Neutrophil (primary cell): ENCODE measurements at regions not wholly inside any gene's neighbourhood (a gene's known extent, or its start where the extent isn't known, plus 50 kb on each side); places are given as distances from the start of the nearest gene placed in this dataset.

Experiments
- H3K27ac ChIP-seq: fragments of 200-600 bp; sonication (generic); 2 replicates; pipeline ENCODE4 v1.5.1; 2016; ENCODE audit warnings: mild to moderate bottlenecking, moderate library complexity
- H3K27me3 ChIP-seq: fragments of 200-600 bp; sonication (generic); 2 replicates; pipeline ENCODE4 v1.6.0; 2016; ENCODE audit warnings: mild to moderate bottlenecking
- H3K36me3 ChIP-seq: fragments of 200-600 bp; sonication (generic); 2 replicates; pipeline ENCODE4 v1.5.1; 2017
- H3K4me1 ChIP-seq, 2 experiments: fragments of 200-600 bp in 1 of 2; sonication (generic) in 1 of 2; 1 replicate in 1 of 2; 2 replicates in 1 of 2; pipeline versions ENCODE4 v1.5.1 to v1.6.1; 2013 to 2016; ENCODE audit warnings: low read depth in 1 of 2, low read length in 1 of 2, mild to moderate bottlenecking in 1 of 2, moderate library complexity in 1 of 2; ENCODE audit not compliant: control insufficient read depth in 1 of 2, insufficient read depth in 1 of 2
- H3K4me3 ChIP-seq, 2 experiments: fragments of 200-600 bp in 1 of 2; sonication (generic) in 1 of 2; 1 replicate in 1 of 2; 2 replicates in 1 of 2; pipeline ENCODE4 v1.5.1; 2013 to 2016; ENCODE audit warnings: low read depth in 1 of 2, low read length in 1 of 2, mild to moderate bottlenecking in 1 of 2, moderate library complexity in 1 of 2
- H3K9me3 ChIP-seq: fragments of 200-600 bp; sonication (generic); 2 replicates; pipeline ENCODE4 v1.5.1; 2016
- CTCF ChIP-seq: fragments of 200-600 bp; sonication (generic); IDR thresholded peaks from 2 replicates; pipeline ENCODE4 v1.5.1; 2016; ENCODE audit warnings: antibody characterized with exemption

GRCh38 chr12:28898038-28898437 lies 251.0 kb upstream of the FAR2 start:
- H3K36me3 ChIP-seq, result no peaks in the 10 kb centered on the region
- TF ChIP-seq CTCF, result no peak
- H3K4me3 ChIP-seq, result no peak overlapping the region
- H3K27me3 ChIP-seq, result no peaks in the 10 kb centered on the region
- no peaks in the 10 kb centered on the region for H3K4me1 ChIP-seq
- no peaks in the 10 kb centered on the region for H3K9me3 ChIP-seq
- no peak overlapping the region for H3K27ac ChIP-seq

- no peak for TF ChIP-seq CTCF
- Histone ChIP-seq H3K36me3 (no peaks in the 10 kb centered on the region), H3K9me3 (no peaks in the 10 kb centered on the region), H3K27me3 (no peaks in the 10 kb centered on the region), H3K4me3 (no peak overlapping the region), H3K27ac (no peak overlapping the region), H3K4me1 (no peaks in the 10 kb centered on the region)
Measured at GRCh38 chr12:28899951-28900350, 249.1 kb upstream of the FAR2 start.

GRCh38 chr12:28905220-28905955 lies 243.7 kb upstream of the FAR2 start:
- H3K36me3 ChIP-seq, result no peaks in the 10 kb centered on the region
- H3K27ac ChIP-seq, result no peak overlapping the region
- no peak for TF ChIP-seq CTCF

GRCh38 chr12:28908646-28909045 lies 240.4 kb upstream of the FAR2 start:
- Histone ChIP-seq H3K27ac (no peak overlapping the region), H3K4me3 (no peak overlapping the region)

More at GRCh38 chr12:28905220-28905955, 243.7 kb upstream of the FAR2 start:
- no peak overlapping the region for H3K4me3 ChIP-seq
- no peaks in the 10 kb centered on the region for H3K27me3 ChIP-seq
- H3K4me1 ChIP-seq, result no peaks in the 10 kb centered on the region
- H3K9me3 ChIP-seq, result no peaks in the 10 kb centered on the region

GRCh38 chr12:28909291-28909690 lies 239.8 kb upstream of the FAR2 start:
- TF ChIP-seq CTCF, result no peak

More at GRCh38 chr12:28908646-28909045, 240.4 kb upstream of the FAR2 start:
- no peaks in the 10 kb centered on the region for H3K27me3 ChIP-seq
- H3K36me3 ChIP-seq, result no peaks in the 10 kb centered on the region
- H3K9me3 ChIP-seq, result peaks cover 6% of the 10 kb centered on the region
- TF ChIP-seq CTCF, result no peak
- no peaks in the 10 kb centered on the region for H3K4me1 ChIP-seq

More at GRCh38 chr12:28909291-28909690, 239.8 kb upstream of the FAR2 start:
- H3K4me3 ChIP-seq, result no peak overlapping the region
- H3K27me3 ChIP-seq, result no peaks in the 10 kb centered on the region
- peaks cover 6% of the 10 kb centered on the region for H3K9me3 ChIP-seq
- no peaks in the 10 kb centered on the region for H3K4me1 ChIP-seq
- no peaks in the 10 kb centered on the region for H3K36me3 ChIP-seq
- H3K27ac ChIP-seq, result no peak overlapping the region
